HCT116 (cell line): ENCODE measurements at regions not wholly inside any gene's neighbourhood (a gene's known extent, or its start where the extent isn't known, plus 50 kb on each side); places are given as distances from the start of the nearest gene placed in this dataset.

Experiments used
- ATAC-seq: fragments of 200-7000 bp; cut with Tn5 transposase; 2 replicates; pipeline ENCODE4 v1.9.1; 2020; ENCODE audit warnings: mild to moderate bottlenecking, moderate library complexity
- BruUV-seq: library from RNA; stranded (reverse); fragments of 400-500 nt; replicated peaks from 2 replicates; lab custom pipeline; 2021; lab: Mats Ljungman, UMichigan
- CTCF ChIA-PET: fragments of 300-600 bp; sonication (Branson Sonifier 250); formaldehyde crosslinking; loops from one replicate; lab custom pipeline; 2021; ENCODE audit warnings: antibody characterized with exemption; lab: Charles Lee
- POLR2A ChIA-PET: fragments of 300-600, 350-600 bp; sonication (Branson Sonifier 250); formaldehyde crosslinking; loops from one replicate; lab custom pipeline; 2021; ENCODE audit warnings: antibody characterized with exemption; lab: Charles Lee
- RAD21 ChIA-PET, 2 experiments: fragments of 300-600 bp; sonication (Branson Sonifier 250); formaldehyde crosslinking; loops; one replicate each; lab custom pipeline; 2023; ENCODE audit warnings: low total read pairs in 2 of 2; ENCODE audit not compliant: uncharacterized antibody in 2 of 2, unreplicated experiment in 2 of 2, low non-redundant PET in 1 of 2; lab: Charles Lee
- DNase-seq: peaks from one replicate; pipeline ENCODE4 v3.0.0-alpha.2; 2010; ENCODE audit warnings: low read depth, low spot score
- H2AFZ ChIP-seq: fragments of 200-600 bp; shearing (Covaris generic), sonication (generic); 2 replicates; pipeline ENCODE4 v1.6.1; 2017; ENCODE audit warnings: low read depth, mixed run types, mixed read lengths, antibody characterized with exemption, low read length; ENCODE audit not compliant: poor library complexity, severe bottlenecking
- H3K27ac ChIP-seq: 2 replicates; pipeline ENCODE4 v1.5.1; 2012; ENCODE audit warnings: low read depth, low read length
- H3K27me3 ChIP-seq: fragments of 200-600 bp; sonication (generic); 2 replicates; pipeline ENCODE4 v1.6.1; 2016; ENCODE audit warnings: mixed run types, low read length, mixed read lengths; ENCODE audit not compliant: insufficient read depth
- H3K36me3 ChIP-seq, 2 experiments: fragments of 200-500 bp in 1 of 2; fragments of 200-600 bp in 1 of 2; sonication (Bioruptor generic) in 1 of 2; sonication (generic) in 1 of 2; 2 replicates each; pipeline versions ENCODE4 v1.5.1 to v1.6.1; 2014 to 2016; ENCODE audit warnings: low read length in 2 of 2, inconsistent platforms in 1 of 2, mixed read lengths in 1 of 2, mixed run types in 1 of 2; ENCODE audit not compliant: insufficient read depth in 2 of 2, control insufficient read depth in 1 of 2
- H3K4me1 ChIP-seq, 2 experiments: fragments of 200-600 bp in 1 of 2; sonication (generic) in 1 of 2; 2 replicates each; pipeline versions ENCODE4 v1.5.1 to v1.6.1; 2012 to 2017; ENCODE audit warnings: low read length in 2 of 2, inconsistent platforms in 1 of 2, mild to moderate bottlenecking in 1 of 2, mixed read lengths in 1 of 2, mixed run types in 1 of 2, moderate library complexity in 1 of 2; ENCODE audit not compliant: insufficient read depth in 2 of 2, control insufficient read depth in 1 of 2
- H3K4me2 ChIP-seq: fragments of 200-600 bp; sonication (generic); 2 replicates; pipeline ENCODE4 v1.6.1; 2017; ENCODE audit warnings: mixed run types, low read length, mixed read lengths
- H3K4me3 ChIP-seq, 2 experiments: fragments of 200-600 bp in 1 of 2; sonication (generic) in 1 of 2; replicated peaks in 1 of 2; 2 replicates each; pipeline ENCODE4 v1.5.1; 2011 to 2016; ENCODE audit warnings: low read length in 2 of 2, control low read depth in 1 of 2, low read depth in 1 of 2, mild to moderate bottlenecking in 1 of 2, mixed read lengths in 1 of 2, mixed run types in 1 of 2
- H3K79me2 ChIP-seq: fragments of 200-600 bp; sonication (generic); 2 replicates; pipeline ENCODE4 v1.6.1; 2017; ENCODE audit warnings: mild to moderate bottlenecking, mixed run types, low read length, moderate library complexity, mixed read lengths; ENCODE audit not compliant: insufficient read depth
- H3K9ac ChIP-seq: fragments of 200-600 bp; sonication (generic); 2 replicates; pipeline ENCODE4 v1.6.1; 2016; ENCODE audit warnings: low read length, mixed read lengths
- H3K9me2 ChIP-seq: fragments of 200-600 bp; sonication (generic), shearing (Covaris generic); 2 replicates; pipeline ENCODE4 v1.6.1; 2017; ENCODE audit warnings: mixed run types, mild to moderate bottlenecking, moderate library complexity; ENCODE audit not compliant: insufficient read depth
- H3K9me3 ChIP-seq, 2 experiments: fragments of 200-500 bp in 1 of 2; fragments of 200-600 bp in 1 of 2; sonication (Bioruptor generic) in 1 of 2; sonication (generic) in 1 of 2; 2 replicates each; pipeline ENCODE4 v1.6.1; 2014 to 2017; ENCODE audit warnings: low read length in 2 of 2, mixed read lengths in 2 of 2, inconsistent platforms in 1 of 2, low read depth in 1 of 2, mild to moderate bottlenecking in 1 of 2, mixed run types in 1 of 2, moderate library complexity in 1 of 2; ENCODE audit not compliant: control insufficient read depth in 1 of 2, insufficient read depth in 1 of 2
- H4K20me1 ChIP-seq: fragments of 200-600 bp; sonication (generic), shearing (Covaris generic); 2 replicates; pipeline ENCODE4 v1.6.1; 2017; ENCODE audit warnings: mixed run types, mild to moderate bottlenecking, moderate library complexity; ENCODE audit not compliant: insufficient read depth
- CBX3 ChIP-seq: IDR thresholded peaks from 2 replicates; pipeline ENCODE4 v1.6.1; 2012; ENCODE audit warnings: low read depth
- CEBPB ChIP-seq: IDR thresholded peaks from 2 replicates; pipeline ENCODE4 v1.6.1; 2012; ENCODE audit warnings: low read depth
- CTCF ChIP-seq, 3 experiments: fragments of 200-600 bp in 1 of 3; sonication (generic) in 1 of 3; IDR thresholded peaks in 2 of 3; conservative IDR thresholded peaks in 1 of 3; 2 replicates each; pipeline ENCODE4 v1.5.1; 2012 to 2017; ENCODE audit warnings: low read depth in 2 of 3, low read length in 2 of 3, antibody characterized with exemption in 1 of 3, borderline replicate concordance in 1 of 3, control low read depth in 1 of 3, mild to moderate bottlenecking in 1 of 3, mixed read lengths in 1 of 3, mixed run types in 1 of 3, moderate library complexity in 1 of 3; ENCODE audit not compliant: insufficient read depth in 1 of 3
- EGR1 ChIP-seq: IDR thresholded peaks from 2 replicates; pipeline ENCODE4 v1.6.1; 2012; ENCODE audit warnings: low read depth
- ELF1 ChIP-seq: IDR thresholded peaks from 2 replicates; pipeline ENCODE4 v1.6.1; 2012; ENCODE audit warnings: low read depth, borderline replicate concordance
- EZH2phosphoT487 ChIP-seq: fragments of 200-600 bp; IDR thresholded peaks from 2 replicates; pipeline ENCODE4 v1.6.1; 2018; ENCODE audit warnings: antibody characterized with exemption, borderline replicate concordance
- FOSL1 ChIP-seq: IDR thresholded peaks from 2 replicates; pipeline ENCODE4 v1.6.1; 2012; ENCODE audit warnings: low read depth
- JUND ChIP-seq: IDR thresholded peaks from 2 replicates; pipeline ENCODE4 v1.6.1; 2012
- POLR2A ChIP-seq: IDR thresholded peaks from 2 replicates; pipeline ENCODE4 v1.7.0; 2011; ENCODE audit warnings: borderline replicate concordance; ENCODE audit not compliant: insufficient read depth, insufficient read length; ENCODE audit errors: extremely low read depth
- POLR2AphosphoS5 ChIP-seq: IDR thresholded peaks from 2 replicates; pipeline ENCODE4 v1.6.1; 2011; ENCODE audit warnings: mild to moderate bottlenecking, low read depth, low read length, moderate library complexity
- RAD21 ChIP-seq: IDR thresholded peaks from 2 replicates; pipeline ENCODE4 v1.6.1; 2012; ENCODE audit warnings: low read depth, mild to moderate bottlenecking
- REST ChIP-seq: IDR thresholded peaks from 2 replicates; pipeline ENCODE4 v1.6.1; 2012; ENCODE audit warnings: low read depth
- SIN3A ChIP-seq: IDR thresholded peaks from 2 replicates; pipeline ENCODE4 v1.6.1; 2012; ENCODE audit warnings: low read depth
- SP1 ChIP-seq: IDR thresholded peaks from 2 replicates; pipeline ENCODE4 v1.6.1; 2012; ENCODE audit warnings: low read depth
- SRF ChIP-seq: IDR thresholded peaks from 2 replicates; pipeline ENCODE4 v1.6.1; 2012; ENCODE audit warnings: low read depth
- TCF7L2 ChIP-seq: IDR thresholded peaks from 2 replicates; pipeline ENCODE4 v1.7.0; 2011; ENCODE audit warnings: borderline replicate concordance, inconsistent platforms; ENCODE audit not compliant: insufficient read depth, insufficient read length; ENCODE audit errors: extremely low read depth
- ZBTB33 ChIP-seq: IDR thresholded peaks from 2 replicates; pipeline ENCODE4 v1.6.1; 2011; ENCODE audit warnings: mild to moderate bottlenecking, low read length, moderate library complexity; ENCODE audit not compliant: insufficient replicate concordance; ENCODE audit errors: extremely low read depth
- ZFX ChIP-seq: fragments of 450-650 bp; IDR thresholded peaks from 2 replicates; pipeline ENCODE4 v1.6.1; 2017
- ZNF274 ChIP-seq: fragments of 200-500 bp; sonication (Bioruptor generic); IDR thresholded peaks from 2 replicates; pipeline ENCODE4 v1.6.1; 2014; ENCODE audit warnings: mild to moderate bottlenecking, low read depth, low read length, inconsistent platforms
- intact Hi-C: fragments of 100-400 bp; cut with micrococcal nuclease; formaldehyde crosslinking; loops from 2 replicates; pipeline ENCODE4 v1.10.0; 2022

- no peak overlapping the region for H3K4me2 ChIP-seq
- RAD21 ChIA-PET: no interaction called here
- TF ChIP-seq CBX3 (no peak), JUND (no peak), CTCF (IDR thresholded peaks at IDR 0.05 in 2 of 3, conservative IDR thresholded peaks at IDR 0.05 in 1 of 3; ENCODE audit: borderline replicate concordance in 1 of 3, insufficient read depth in 1 of 3, low read depth in 2 of 3, low read length in 2 of 3) (no peak), RAD21 (no peak), FOSL1 (no peak), SRF (no peak), SIN3A (no peak), REST (no peak), ELF1 (no peak), ZNF274 (no peak), POLR2A (no peak), TCF7L2 (no peak), ZBTB33 (no peak), SP1 (no peak), POLR2AphosphoS5 (no peak), EGR1 (no peak), CEBPB (no peak), EZH2phosphoT487 (no peak), ZFX (no peak)
- H4K20me1 ChIP-seq: no peaks in the 10 kb centered on the region
- no peaks in the 10 kb centered on the region for H3K9me2 ChIP-seq
- no peaks in the 10 kb centered on the region for H3K27me3 ChIP-seq
- POLR2A ChIA-PET: no interaction called here
- H2AFZ ChIP-seq: no peak overlapping the region
- no peaks in the 10 kb centered on the region for H3K36me3 ChIP-seq
- no peak overlapping the region for H3K4me3 ChIP-seq
- H3K27ac ChIP-seq: no peak overlapping the region
- intact Hi-C loops: no loop called here
- no peak overlapping the region for H3K9ac ChIP-seq
- H3K9me3 ChIP-seq: no peaks in the 10 kb centered on the region; a peak in 2 of 4 replicates
- no peaks in the 10 kb centered on the region for H3K79me2 ChIP-seq
- ATAC-seq (no peak), DNase-seq (no peak)
- no peaks in the 10 kb centered on the region for H3K4me1 ChIP-seq
- CTCF ChIA-PET: interaction anchor here (0.8 kb wide), 1 partner anchor 215 kb away, joined by 3 read pairs; no protein-coding TSS in a partner anchor
- no TSS peak for BruUV-seq
These were observed 568.4 kb upstream of the MAP3K7 start for GRCh38 chr6:91155129-91155785.
